ENCODE measurements at regions not wholly inside any gene's neighbourhood (a gene's known extent, or its start where the extent isn't known, plus 50 kb on each side); places are given as distances from the start of the nearest gene placed in this dataset.

GRCh38 chr12:34357791-34358190 lies 335.5 kb downstream of the ALG10 start:
- no peak overlapping the region for H3K27ac Mint-ChIP-seq
- no peaks in the 10 kb centered on the region for H3K4me1 Mint-ChIP-seq (ENCODE audit: low read depth)
- H3K4me3 Mint-ChIP-seq: no peak overlapping the region
- H3K9me3 Mint-ChIP-seq: peaks cover 10% of the 10 kb centered on the region
- DNase-seq (ENCODE audit: low spot score): no peak
- no peaks in the 10 kb centered on the region for H3K36me3 Mint-ChIP-seq (ENCODE audit: low read depth)
- H3K27me3 Mint-ChIP-seq (ENCODE audit: insufficient read depth): no peaks in the 10 kb centered on the region
- intact Hi-C loops (cut with micrococcal nuclease): no loop called here

- no peak overlapping the region for H3K27ac Mint-ChIP-seq
- intact Hi-C loops (cut with micrococcal nuclease): no loop called here
- H3K9me3 Mint-ChIP-seq: peaks cover 10% of the 10 kb centered on the region
- H3K27me3 Mint-ChIP-seq (ENCODE audit: insufficient read depth): no peaks in the 10 kb centered on the region
- no peaks in the 10 kb centered on the region for H3K36me3 Mint-ChIP-seq (ENCODE audit: low read depth)
- DNase-seq (ENCODE audit: low spot score): no peak
- H3K4me1 Mint-ChIP-seq (ENCODE audit: low read depth): no peaks in the 10 kb centered on the region
- no peak overlapping the region for H3K4me3 Mint-ChIP-seq
Measured at GRCh38 chr12:34358198-34358597, 335.9 kb downstream of the ALG10 start.

- no peak overlapping the region for H3K27ac Mint-ChIP-seq
- H3K36me3 Mint-ChIP-seq (ENCODE audit: low read depth): no peaks in the 10 kb centered on the region
- DNase-seq (ENCODE audit: low spot score): no peak
- H3K9me3 Mint-ChIP-seq: peaks cover 34% of the 10 kb centered on the region
- H3K4me1 Mint-ChIP-seq (ENCODE audit: low read depth): no peaks in the 10 kb centered on the region
- no peak overlapping the region for H3K4me3 Mint-ChIP-seq
- no peaks in the 10 kb centered on the region for H3K27me3 Mint-ChIP-seq (ENCODE audit: insufficient read depth)
- intact Hi-C loops (cut with micrococcal nuclease): no loop called here
Measured at GRCh38 chr12:34361721-34362316, 339.5 kb downstream of the ALG10 start.

DNA sequence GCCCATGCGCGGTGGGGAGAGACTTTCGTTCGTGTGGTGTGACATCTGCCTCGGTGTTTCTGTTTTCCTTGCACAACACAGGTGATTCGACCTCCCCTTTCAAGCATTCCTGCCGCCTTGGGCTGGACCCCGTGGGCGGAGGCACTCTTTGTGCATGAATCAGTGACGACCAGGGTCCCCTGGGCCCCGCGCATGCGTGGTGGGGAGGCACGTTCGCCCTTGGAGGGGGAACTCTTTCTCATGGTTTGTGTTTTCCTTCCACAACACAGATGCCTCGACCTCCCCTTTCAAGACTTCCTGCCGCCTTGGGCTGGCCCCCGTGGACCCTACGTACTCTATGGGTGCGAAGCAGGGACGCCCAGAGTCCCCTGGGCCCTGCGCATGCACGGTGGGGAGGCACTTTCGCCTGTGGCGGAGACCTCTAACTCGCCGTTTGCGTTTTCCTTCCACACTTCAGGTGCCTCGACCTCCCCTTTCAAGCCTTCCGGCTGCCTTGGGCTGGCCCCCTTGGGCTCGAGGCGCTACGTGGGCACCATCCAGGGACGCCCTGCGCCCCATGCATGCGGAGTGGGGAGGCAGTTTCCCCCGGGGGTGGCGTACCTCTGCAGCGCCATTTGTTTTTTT lies 340.9 kb downstream of the ALG10 start:
- no peak overlapping the region for H3K4me3 Mint-ChIP-seq
- H3K27ac Mint-ChIP-seq: no peak overlapping the region
- no peak for DNase-seq (ENCODE audit: low spot score)
- H3K27me3 Mint-ChIP-seq (ENCODE audit: insufficient read depth): no peaks in the 10 kb centered on the region
- H3K36me3 Mint-ChIP-seq (ENCODE audit: low read depth): no peaks in the 10 kb centered on the region
- peaks cover 34% of the 10 kb centered on the region for H3K9me3 Mint-ChIP-seq
- no peaks in the 10 kb centered on the region for H3K4me1 Mint-ChIP-seq (ENCODE audit: low read depth)
- intact Hi-C loops (cut with micrococcal nuclease): no loop called here

DNA sequence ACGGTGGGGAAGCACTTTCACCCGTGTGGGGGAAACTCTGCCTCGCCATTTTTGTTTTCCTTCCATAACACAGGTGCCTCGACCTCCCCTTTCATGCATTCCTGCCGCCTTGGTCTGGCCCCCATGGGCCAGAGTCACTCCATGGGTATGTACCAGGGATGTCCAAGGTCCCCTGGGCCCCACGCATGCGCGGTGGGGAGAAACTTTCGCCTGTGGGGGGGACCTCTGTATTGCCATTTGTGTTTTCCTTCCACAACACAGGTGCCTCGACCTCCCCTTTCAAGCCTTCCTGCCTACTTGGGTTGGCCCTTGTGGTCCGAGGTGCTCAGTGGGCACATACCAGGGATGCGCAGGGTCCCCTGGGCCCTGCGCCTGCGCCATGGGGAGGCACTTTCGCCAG lies 345.8 kb downstream of the ALG10 start:
- Mint-ChIP-seq H3K4me3 (no peak overlapping the region), H3K4me1 (ENCODE audit: low read depth) (no peaks in the 10 kb centered on the region), H3K36me3 (ENCODE audit: low read depth) (no peaks in the 10 kb centered on the region), H3K9me3 (peaks cover 27% of the 10 kb centered on the region), H3K27ac (no peak overlapping the region), H3K27me3 (ENCODE audit: insufficient read depth) (no peaks in the 10 kb centered on the region)
- DNase-seq (ENCODE audit: low spot score): no peak
- intact Hi-C loops (cut with micrococcal nuclease): no loop called here

- Mint-ChIP-seq H3K4me1 (ENCODE audit: low read depth) (no peaks in the 10 kb centered on the region), H3K9me3 (peaks cover 11% of the 10 kb centered on the region), H3K4me3 (no peak overlapping the region), H3K36me3 (ENCODE audit: low read depth) (no peaks in the 10 kb centered on the region), H3K27ac (no peak overlapping the region), H3K27me3 (ENCODE audit: insufficient read depth) (no peaks in the 10 kb centered on the region)
- no peak for DNase-seq (ENCODE audit: low spot score)
- intact Hi-C loops (cut with micrococcal nuclease): no loop called here
Measured at GRCh38 chr12:34371050-34371449, 348.8 kb downstream of the ALG10 start.

- DNase-seq (ENCODE audit: low spot score): no peak
- Mint-ChIP-seq H3K36me3 (ENCODE audit: low read depth) (no peaks in the 10 kb centered on the region), H3K4me1 (ENCODE audit: low read depth) (no peaks in the 10 kb centered on the region), H3K27ac (no peak overlapping the region), H3K27me3 (ENCODE audit: insufficient read depth) (no peaks in the 10 kb centered on the region), H3K9me3 (peaks cover 7% of the 10 kb centered on the region), H3K4me3 (no peak overlapping the region)
- intact Hi-C loops (cut with micrococcal nuclease): no loop called here
Measured at GRCh38 chr12:34372003-34372402, 349.7 kb downstream of the ALG10 start.

- Mint-ChIP-seq H3K4me1 (ENCODE audit: low read depth) (no peaks in the 10 kb centered on the region), H3K9me3 (peaks cover 12% of the 10 kb centered on the region), H3K27me3 (ENCODE audit: insufficient read depth) (no peaks in the 10 kb centered on the region), H3K27ac (no peak overlapping the region), H3K36me3 (ENCODE audit: low read depth) (no peaks in the 10 kb centered on the region), H3K4me3 (no peak overlapping the region)
- no peak for DNase-seq (ENCODE audit: low spot score)
- intact Hi-C loops (cut with micrococcal nuclease): no loop called here
Measured at GRCh38 chr12:34373926-34374325, 351.6 kb downstream of the ALG10 start.

DNA sequence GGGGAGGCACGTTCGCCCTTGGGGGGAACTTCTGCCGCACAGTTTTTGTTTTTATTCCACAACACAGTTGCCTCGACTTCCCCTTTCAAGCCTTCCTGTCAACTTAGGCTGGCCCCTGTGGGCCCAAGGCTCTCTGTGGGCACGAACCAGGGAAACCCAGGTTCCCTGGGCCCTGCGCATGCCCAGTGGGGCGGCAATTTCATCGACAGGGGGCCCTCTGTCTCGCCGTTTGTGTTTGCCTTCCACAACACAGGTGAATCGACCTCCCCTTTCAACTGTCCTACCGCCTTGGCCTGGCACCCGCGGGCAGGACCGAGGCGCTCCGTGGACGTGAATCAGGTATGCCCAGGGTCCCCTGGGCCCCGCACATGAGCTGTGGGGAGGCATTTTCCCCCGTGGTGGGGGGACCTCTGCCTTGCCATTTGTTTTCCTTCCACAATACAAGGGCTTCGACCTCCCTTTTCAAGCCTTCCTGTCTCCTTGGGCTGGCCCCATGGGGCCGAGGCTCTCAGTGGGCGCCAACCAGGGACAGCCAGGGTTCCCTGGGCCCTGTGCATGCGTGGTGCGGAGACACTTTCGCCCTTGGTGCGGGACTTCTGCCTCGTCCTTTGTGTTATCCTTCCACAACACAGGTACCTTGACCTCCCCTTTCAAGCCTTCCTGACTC lies 354.0 kb downstream of the ALG10 start:
- Mint-ChIP-seq H3K4me1 (ENCODE audit: low read depth) (no peaks in the 10 kb centered on the region), H3K4me3 (no peak overlapping the region), H3K27me3 (ENCODE audit: insufficient read depth) (no peaks in the 10 kb centered on the region), H3K36me3 (ENCODE audit: low read depth) (no peaks in the 10 kb centered on the region), H3K27ac (no peak overlapping the region), H3K9me3 (peaks cover 18% of the 10 kb centered on the region)
- intact Hi-C loops (cut with micrococcal nuclease): no loop called here
- no peak for DNase-seq (ENCODE audit: low spot score)

GRCh38 chr12:34377243-34378035 lies 355.1 kb downstream of the ALG10 start:
- Mint-ChIP-seq H3K4me3 (no peak overlapping the region), H3K36me3 (ENCODE audit: low read depth) (no peaks in the 10 kb centered on the region), H3K4me1 (ENCODE audit: low read depth) (no peaks in the 10 kb centered on the region), H3K27me3 (ENCODE audit: insufficient read depth) (no peaks in the 10 kb centered on the region), H3K9me3 (peaks cover 23% of the 10 kb centered on the region), H3K27ac (no peak overlapping the region)
- no peak for DNase-seq (ENCODE audit: low spot score)
- intact Hi-C loops (cut with micrococcal nuclease): no loop called here

- no peaks in the 10 kb centered on the region for H3K4me1 Mint-ChIP-seq (ENCODE audit: low read depth)
- H3K4me3 Mint-ChIP-seq: no peak overlapping the region
- H3K27me3 Mint-ChIP-seq (ENCODE audit: insufficient read depth): no peaks in the 10 kb centered on the region
- no peaks in the 10 kb centered on the region for H3K36me3 Mint-ChIP-seq (ENCODE audit: low read depth)
- peaks cover 21% of the 10 kb centered on the region for H3K9me3 Mint-ChIP-seq
- intact Hi-C loops (cut with micrococcal nuclease): no loop called here
- no peak overlapping the region for H3K27ac Mint-ChIP-seq
- no peak for DNase-seq (ENCODE audit: low spot score)
Measured at GRCh38 chr12:34379142-34379541, 356.8 kb downstream of the ALG10 start.

DNA sequence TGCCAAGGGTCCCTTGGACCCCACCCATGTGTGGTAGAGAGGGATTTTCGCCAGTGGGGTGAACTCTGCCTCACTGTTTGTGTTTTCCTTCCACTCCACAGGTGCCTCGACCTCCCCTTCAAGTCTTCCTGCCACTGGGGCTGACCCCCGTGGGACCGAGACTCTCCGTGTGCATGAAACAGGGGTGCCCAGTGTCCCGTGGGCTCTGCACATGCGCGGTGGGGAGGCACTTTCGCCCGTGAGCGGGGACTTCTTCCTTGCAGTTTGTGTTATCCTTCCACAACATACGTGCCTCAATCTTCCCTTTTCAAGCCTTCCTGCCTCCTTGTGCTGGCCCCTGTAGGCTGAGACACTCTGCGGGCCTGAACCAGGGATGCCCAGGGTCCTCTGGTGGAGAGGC lies 362.4 kb downstream of the ALG10 start:
- Mint-ChIP-seq H3K4me1 (ENCODE audit: low read depth) (no peaks in the 10 kb centered on the region), H3K4me3 (no peak overlapping the region), H3K27ac (no peak overlapping the region), H3K36me3 (ENCODE audit: low read depth) (no peaks in the 10 kb centered on the region), H3K9me3 (peaks cover 40% of the 10 kb centered on the region), H3K27me3 (ENCODE audit: insufficient read depth) (no peaks in the 10 kb centered on the region)
- DNase-seq (ENCODE audit: low spot score): no peak
- intact Hi-C loops (cut with micrococcal nuclease): no loop called here

GRCh38 chr12:34386016-34386415 lies 363.7 kb downstream of the ALG10 start:
- Mint-ChIP-seq H3K4me3 (no peak overlapping the region), H3K27ac (no peak overlapping the region), H3K9me3 (peaks cover 46% of the 10 kb centered on the region), H3K36me3 (ENCODE audit: low read depth) (no peaks in the 10 kb centered on the region), H3K27me3 (ENCODE audit: insufficient read depth) (no peaks in the 10 kb centered on the region), H3K4me1 (ENCODE audit: low read depth) (no peaks in the 10 kb centered on the region)
- DNase-seq (ENCODE audit: low spot score): no peak
- intact Hi-C loops (cut with micrococcal nuclease): no loop called here
